Stimulated activated CD8-positive, alpha-beta memory T cell treated with anti-CD3 and anti-CD28 coated beads, Interleukin-2, amount 100 ng/mL, for 1 hour (primary cell): ENCODE measurements at regions not wholly inside any gene's neighbourhood (a gene's known extent, or its start where the extent isn't known, plus 50 kb on each side); places are given as distances from the start of the nearest gene placed in this dataset.

Source experiments
- DNase-seq, 2 donors: peaks; one replicate each; pipeline ENCODE4 v3.0.0-alpha.2; 2020; ENCODE audit warnings: low read depth in 2 of 2

DNA sequence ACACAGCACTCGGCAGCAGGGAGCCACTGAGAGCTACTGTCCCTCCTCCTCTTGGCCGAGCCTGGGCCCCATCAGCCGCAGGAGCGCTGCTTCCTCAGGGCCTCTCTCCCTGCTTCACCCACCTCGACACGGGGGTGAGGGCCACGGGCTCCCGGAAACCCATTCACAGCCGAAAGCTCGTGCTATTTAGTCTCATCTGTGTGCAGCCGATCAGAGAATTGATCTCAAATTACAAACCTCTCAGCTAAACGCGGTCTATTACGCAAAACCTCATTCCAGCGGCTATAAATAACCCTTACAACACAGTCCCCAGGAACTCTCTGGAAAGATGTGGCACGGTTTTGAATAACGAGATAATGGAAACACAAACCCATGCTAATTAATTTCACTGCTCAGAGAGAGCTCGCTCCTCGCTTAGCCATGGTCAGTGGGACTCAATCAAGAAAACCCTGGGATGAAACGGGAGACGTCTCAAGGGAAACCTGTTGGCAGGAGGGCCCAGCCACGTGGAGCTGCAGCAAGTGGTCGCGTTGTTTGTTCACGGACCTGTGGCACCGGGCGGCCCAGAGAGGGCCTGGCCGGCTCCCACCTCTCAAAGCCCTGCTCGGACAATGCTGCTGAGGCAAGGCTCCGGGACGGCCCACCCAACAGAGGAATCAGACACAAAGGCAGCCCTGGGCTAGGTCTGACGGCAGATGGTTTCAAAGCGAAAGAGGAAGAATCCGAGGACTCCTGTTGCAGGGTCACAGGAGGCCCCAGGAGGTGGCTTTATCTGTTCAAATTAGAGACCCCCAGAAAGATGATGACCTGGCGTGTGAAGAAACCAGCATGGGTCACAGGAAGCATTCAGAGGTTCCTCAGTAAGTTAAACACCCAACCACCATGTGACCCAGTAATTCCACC is 210.5 kb downstream of the CTTN start:
- DNase-seq = no peak

- DNase-seq = no peak
These were observed 212.5 kb downstream of the CTTN start for GRCh38 chr11:70610566-70611565.

GRCh38 chr11:70611821-70612220 is 213.5 kb downstream of the CTTN start:
- DNase-seq = no peak

GRCh38 chr11:70612459-70613141 is 214.3 kb downstream of the CTTN start:
- DNase-seq = no peak

GRCh38 chr11:70614034-70614681 is 215.8 kb downstream of the CTTN start:
- DNase-seq = no peak

DNA sequence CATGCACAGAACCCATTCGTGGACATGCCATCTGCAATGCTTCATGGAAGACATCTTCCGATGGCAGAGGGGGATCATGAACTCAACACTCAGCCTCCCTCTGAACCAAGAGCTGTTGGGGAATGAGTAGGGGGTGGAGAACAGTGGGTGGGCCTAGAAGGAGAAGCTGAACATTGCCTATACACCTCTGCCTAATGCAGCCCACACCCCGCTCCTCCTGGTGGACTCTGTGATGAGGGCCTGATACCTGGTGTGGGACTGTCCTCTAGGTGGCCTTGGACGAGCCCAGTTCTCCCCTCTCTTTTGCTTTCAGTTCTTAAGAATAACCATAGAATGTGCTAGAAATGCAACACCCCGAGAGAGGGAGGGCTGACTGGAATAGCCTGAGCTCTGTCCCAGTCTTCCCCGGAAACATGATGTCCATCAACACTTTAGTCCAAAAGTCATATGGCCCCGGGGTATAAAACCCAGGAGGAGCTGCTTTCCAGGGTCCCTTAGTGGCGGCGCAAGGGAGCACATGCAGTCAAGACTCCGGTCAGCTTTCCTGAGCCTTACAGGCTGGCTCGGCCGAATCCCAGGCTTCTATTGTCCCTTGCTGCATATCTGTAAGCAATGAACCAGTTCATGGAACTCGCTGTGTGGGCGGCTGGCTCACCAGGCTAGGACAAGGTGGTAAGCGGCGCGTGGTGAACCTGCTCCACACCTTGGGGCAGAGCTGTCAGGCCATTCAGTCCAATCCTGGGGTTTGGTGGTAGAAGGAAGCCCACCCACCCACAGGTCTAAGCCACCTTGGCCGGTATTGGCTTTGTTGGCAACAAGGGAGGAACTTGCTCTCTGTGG is 216.9 kb downstream of the CTTN start:
- no peak for DNase-seq

DNA sequence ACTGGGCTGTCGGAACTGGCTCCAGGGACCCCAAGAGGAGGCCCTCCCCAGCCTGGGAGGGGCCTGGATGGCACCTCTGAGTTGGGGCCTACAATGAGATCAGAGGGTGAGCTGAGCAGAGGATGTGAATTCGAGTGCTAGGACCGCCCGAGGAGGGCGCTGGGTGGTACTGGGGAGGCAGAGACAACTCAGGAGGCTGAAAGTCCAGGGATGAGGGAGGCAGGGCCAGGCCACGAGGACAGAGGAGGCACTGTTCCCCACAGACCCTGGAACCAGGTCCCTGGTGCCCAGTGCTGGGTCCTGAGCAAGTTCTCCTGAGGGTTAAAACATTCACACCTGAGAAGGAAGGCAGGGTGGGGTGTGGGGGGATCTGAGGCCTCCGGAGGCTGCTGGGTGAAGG is 218.0 kb downstream of the CTTN start:
- DNase-seq = no peak

- DNase-seq = no peak
These were observed 218.8 kb downstream of the CTTN start for GRCh38 chr11:70616938-70617654.

DNA sequence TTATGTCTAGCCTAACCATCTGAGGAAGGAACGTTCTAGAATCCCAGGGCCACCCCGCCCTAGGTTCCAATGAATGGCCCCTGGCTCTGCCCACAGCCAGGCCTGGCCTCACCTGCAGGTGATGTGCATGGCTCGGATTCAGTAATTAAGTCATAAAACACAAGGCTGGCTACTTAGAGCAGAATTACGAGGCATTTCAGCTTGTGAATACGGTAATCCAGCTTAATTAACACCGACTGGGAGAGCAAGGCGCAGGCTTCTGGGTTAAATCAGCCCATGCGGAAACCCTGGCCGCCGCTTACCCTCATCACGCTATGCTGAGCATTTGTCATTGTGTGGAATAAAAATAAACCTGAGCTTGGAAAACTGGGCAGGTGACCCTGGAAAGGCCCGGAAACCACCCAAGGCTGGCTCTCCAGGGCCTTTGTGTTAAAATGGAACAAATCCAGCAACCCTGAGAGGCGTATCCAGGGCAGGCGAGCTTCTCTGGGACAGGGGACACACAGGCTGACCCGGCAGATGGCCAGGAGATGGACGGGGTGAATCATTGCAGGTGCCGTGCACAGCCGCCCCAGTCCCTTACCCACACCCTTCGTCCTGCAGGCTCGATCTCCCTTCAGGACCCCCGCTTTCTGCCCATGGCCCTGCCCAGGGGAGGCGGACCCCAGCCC is 220.2 kb downstream of the CTTN start:
- no peak for DNase-seq

DNA sequence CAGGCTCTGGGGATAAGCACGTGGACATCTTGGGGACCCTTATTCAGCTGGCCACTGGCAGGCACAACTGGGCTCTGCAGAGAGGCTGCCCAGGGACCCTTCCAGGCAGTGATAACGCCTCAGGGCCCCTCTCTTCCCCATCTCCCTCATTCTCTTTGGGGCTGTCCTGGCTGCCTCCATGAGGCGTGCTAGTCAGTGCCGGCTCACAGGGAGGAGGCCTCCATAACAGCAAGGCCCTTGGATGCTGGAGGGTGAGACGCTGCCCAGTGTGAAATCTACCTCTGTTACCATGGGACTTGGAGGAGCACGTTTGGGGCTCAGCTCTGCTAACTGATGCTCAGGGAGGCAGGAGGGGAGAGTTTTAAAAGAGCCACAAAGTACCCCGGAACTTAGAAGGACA is 221.3 kb downstream of the CTTN start:
- DNase-seq = no peak

GRCh38 chr11:70620510-70621184 is 222.3 kb downstream of the CTTN start:
- no peak for DNase-seq

DNA sequence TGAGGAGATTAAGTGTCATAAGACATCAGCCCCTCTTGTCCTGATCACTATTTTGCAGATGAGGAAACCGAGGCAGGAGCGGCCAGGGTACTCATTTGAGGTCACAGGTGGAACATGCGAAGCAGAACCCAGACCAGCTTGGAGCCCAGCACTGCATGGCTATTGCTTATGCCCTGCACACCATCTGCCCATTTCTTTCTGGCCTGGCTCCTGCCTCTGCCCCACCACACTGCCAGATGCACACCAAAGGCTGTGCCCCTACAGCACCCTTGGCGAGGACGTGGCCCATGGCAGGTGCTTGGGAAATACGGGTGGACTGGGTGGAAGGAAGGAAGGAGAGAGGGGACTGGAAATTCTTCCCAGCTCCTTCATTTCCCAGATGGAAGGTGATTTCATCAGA is 222.9 kb downstream of the CTTN start:
- no peak for DNase-seq

DNA sequence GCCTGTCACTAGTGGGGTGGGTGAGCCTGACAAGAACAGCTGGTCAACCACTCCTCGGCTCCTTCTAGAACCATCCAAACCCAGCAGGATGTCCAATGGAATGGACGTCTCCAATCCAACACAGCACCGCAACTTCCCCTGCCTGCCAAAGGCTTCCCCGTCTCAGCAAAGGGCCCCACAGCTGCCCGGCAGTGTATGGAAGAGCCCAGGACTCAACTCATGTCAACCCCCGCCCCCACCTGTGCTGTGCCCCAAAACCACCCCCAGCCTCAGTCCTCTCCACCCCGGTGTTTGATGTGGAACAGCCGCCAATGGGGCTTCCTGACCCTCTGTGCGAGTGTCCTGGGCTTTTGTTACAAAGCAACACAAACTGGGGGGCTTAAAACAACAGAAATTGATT is 223.8 kb downstream of the CTTN start:
- no peak for DNase-seq

DNA sequence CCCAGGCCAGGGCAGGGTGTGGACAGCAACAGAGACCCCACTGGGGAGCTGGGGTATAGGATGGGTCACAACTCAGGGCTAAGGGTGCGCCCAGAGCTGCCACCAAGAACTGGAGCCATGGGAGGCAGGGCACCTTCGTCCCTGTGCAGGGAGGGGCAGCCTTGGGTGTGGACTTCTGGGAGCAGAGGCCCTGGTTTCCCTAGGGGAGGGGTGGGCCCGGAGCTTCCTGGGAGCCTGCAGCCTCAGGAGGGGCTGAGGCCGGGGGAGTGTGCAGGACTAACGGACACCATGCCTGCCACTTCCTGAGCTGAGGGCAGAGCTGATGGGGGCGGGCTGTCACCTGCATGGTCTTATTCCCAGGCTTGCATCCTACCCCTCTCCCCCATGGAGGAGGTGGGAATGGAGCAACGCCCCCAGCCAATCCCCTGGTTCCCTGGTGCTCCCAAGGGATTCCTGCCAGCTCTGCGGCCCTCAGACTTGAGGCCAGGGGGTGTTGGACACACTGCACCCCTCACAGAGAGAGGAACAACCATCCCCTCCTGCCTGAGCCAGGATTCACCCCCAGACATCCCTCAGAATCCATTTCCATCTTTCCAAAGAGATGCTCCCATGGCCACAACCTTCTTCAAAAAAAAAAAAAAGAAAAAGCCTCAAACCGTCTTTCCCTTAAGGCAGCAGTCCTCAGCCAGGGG is 225.7 kb downstream of the CTTN start:
- no peak for DNase-seq

DNA sequence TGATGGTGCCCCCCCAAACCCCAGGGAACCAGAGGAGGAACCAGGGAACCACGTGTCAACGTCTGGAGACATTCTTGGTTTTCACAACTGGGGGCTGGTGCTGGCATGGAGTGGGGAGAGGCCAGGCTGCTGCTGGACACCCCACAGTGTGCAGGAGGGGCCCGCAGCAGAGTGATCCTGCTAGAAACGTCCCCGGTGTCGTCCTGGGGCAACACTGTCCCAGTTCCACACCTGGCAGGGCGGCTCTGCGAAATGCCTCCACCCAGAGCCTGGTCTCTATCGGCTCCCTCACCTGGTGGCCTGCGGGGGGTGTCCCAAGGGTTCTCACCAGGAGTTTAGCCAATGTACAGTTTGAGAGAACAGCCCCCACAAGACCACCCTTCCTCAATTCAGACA is 226.3 kb downstream of the CTTN start:
- no peak for DNase-seq

- no peak for DNase-seq
These were observed 226.7 kb downstream of the CTTN start for GRCh38 chr11:70625051-70625450.

GRCh38 chr11:70625582-70626518 is 227.5 kb downstream of the CTTN start:
- no peak for DNase-seq
